ENCODE measurements at regions not wholly inside any gene's neighbourhood (a gene's known extent, or its start where the extent isn't known, plus 50 kb on each side); places are given as distances from the start of the nearest gene placed in this dataset.

DNA sequence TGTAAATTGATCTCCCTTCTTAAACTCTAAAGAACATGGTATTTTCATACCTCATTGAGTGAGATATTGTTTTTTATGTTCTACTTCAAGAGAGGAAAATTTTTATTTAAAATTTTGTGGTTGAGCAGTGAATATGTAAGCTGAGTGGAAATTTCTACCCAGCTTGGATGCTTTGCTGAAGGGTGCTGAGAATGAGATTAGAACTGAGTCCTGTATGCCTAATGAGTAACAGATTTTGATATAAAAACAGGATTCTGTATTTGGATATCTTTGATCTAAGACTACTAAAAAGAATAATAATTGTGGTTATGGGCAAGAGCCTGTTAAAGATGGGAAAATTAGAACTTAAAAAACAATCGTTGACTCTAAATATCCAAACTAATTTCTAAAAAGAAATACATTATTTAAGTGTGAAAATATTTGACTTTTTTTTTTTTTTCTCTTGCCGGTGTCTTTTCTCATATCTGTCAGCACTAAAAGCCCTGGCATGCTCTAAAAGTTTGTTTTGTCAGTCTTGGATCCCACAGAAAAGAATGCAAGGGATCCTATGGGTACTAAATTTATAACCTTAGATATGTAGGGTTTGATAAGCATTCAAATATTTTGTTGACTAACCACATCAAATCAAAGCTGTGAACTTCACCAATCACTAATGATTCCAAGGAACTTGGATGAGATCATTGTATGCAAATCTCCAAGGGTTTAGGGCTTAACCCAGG lies 652.3 kb downstream of the PTPRC start:
- no peak for TF ChIP-seq REST (IDR thresholded peaks at IDR 0.05; ENCODE audit: insufficient read depth in 1 of 2, low read depth in 2 of 2, low read length in 2 of 2)
- no peak for TF ChIP-seq TAF1 (IDR thresholded peaks at IDR 0.05; ENCODE audit: borderline replicate concordance, insufficient read depth, low read length)
- TF ChIP-seq SIN3A (IDR thresholded peaks at IDR 0.05; ENCODE audit: borderline replicate concordance, insufficient read depth, low read length), result no peak

GRCh38 chr1:199292896-199293295 lies 654.1 kb downstream of the PTPRC start:
- TF ChIP-seq SIN3A (IDR thresholded peaks at IDR 0.05; ENCODE audit: borderline replicate concordance, insufficient read depth, low read length) (no peak), TAF1 (IDR thresholded peaks at IDR 0.05; ENCODE audit: borderline replicate concordance, insufficient read depth, low read length) (no peak), REST (IDR thresholded peaks at IDR 0.05; ENCODE audit: insufficient read depth in 1 of 2, low read depth in 2 of 2, low read length in 2 of 2) (no peak), FOXP2 (optimal IDR thresholded peaks at IDR 0.05; ENCODE audit: borderline replicate concordance, extremely low read depth, extremely low read length, insufficient read depth) (no peak), POLR2AphosphoS5 (IDR thresholded peaks at IDR 0.05; ENCODE audit: low read depth, low read length) (no peak)

- no peak for TF ChIP-seq TAF1 (IDR thresholded peaks at IDR 0.05; ENCODE audit: borderline replicate concordance, insufficient read depth, low read length)
- no peak for TF ChIP-seq FOXP2 (optimal IDR thresholded peaks at IDR 0.05; ENCODE audit: borderline replicate concordance, extremely low read depth, extremely low read length, insufficient read depth)
- TF ChIP-seq POLR2AphosphoS5 (IDR thresholded peaks at IDR 0.05; ENCODE audit: low read depth, low read length), result no peak
- TF ChIP-seq REST (IDR thresholded peaks at IDR 0.05; ENCODE audit: insufficient read depth in 1 of 2, low read depth in 2 of 2, low read length in 2 of 2), result no peak
- no peak for TF ChIP-seq SIN3A (IDR thresholded peaks at IDR 0.05; ENCODE audit: borderline replicate concordance, insufficient read depth, low read length)
Measured at GRCh38 chr1:199295107-199295506, 656.3 kb downstream of the PTPRC start.

- no peak for TF ChIP-seq SIN3A (IDR thresholded peaks at IDR 0.05; ENCODE audit: borderline replicate concordance, insufficient read depth, low read length)
- TF ChIP-seq TAF1 (IDR thresholded peaks at IDR 0.05; ENCODE audit: borderline replicate concordance, insufficient read depth, low read length), result no peak
- no peak for TF ChIP-seq POLR2AphosphoS5 (IDR thresholded peaks at IDR 0.05; ENCODE audit: low read depth, low read length)
- no peak for TF ChIP-seq REST (IDR thresholded peaks at IDR 0.05; ENCODE audit: insufficient read depth in 1 of 2, low read depth in 2 of 2, low read length in 2 of 2)
- no peak for TF ChIP-seq FOXP2 (optimal IDR thresholded peaks at IDR 0.05; ENCODE audit: borderline replicate concordance, extremely low read depth, extremely low read length, insufficient read depth)
Measured at GRCh38 chr1:199297174-199297573, 658.3 kb downstream of the PTPRC start.

DNA sequence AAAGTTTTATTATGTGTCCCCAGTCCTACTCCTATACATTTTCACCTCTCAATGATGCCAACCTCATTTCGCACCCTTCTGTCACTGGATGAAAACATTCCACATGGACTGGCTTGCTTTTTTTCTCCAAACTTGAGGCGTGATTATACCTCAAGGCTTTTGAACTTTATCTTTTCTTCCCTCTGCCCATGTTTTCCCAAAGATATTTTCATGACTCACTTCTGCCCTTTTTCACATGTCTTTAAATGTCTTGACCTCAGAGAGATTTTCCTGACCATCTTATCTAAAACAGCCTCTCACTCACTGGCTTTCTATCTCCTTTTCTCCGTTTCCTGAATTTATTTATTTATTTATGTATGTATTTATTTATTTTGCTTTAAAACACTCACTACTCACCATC lies 659.0 kb downstream of the PTPRC start:
- no peak for TF ChIP-seq POLR2AphosphoS5 (IDR thresholded peaks at IDR 0.05; ENCODE audit: low read depth, low read length)
- TF ChIP-seq REST (IDR thresholded peaks at IDR 0.05; ENCODE audit: insufficient read depth in 1 of 2, low read depth in 2 of 2, low read length in 2 of 2), result no peak
- TF ChIP-seq TAF1 (IDR thresholded peaks at IDR 0.05; ENCODE audit: borderline replicate concordance, insufficient read depth, low read length), result no peak
- TF ChIP-seq SIN3A (IDR thresholded peaks at IDR 0.05; ENCODE audit: borderline replicate concordance, insufficient read depth, low read length), result no peak
- TF ChIP-seq FOXP2 (optimal IDR thresholded peaks at IDR 0.05; ENCODE audit: borderline replicate concordance, extremely low read depth, extremely low read length, insufficient read depth), result no peak

Data from PFSK-1 (cell line).